ENCODE measurements at regions not wholly inside any gene's neighbourhood (a gene's known extent, or its start where the extent isn't known, plus 50 kb on each side); places are given as distances from the start of the nearest gene placed in this dataset.

DNA sequence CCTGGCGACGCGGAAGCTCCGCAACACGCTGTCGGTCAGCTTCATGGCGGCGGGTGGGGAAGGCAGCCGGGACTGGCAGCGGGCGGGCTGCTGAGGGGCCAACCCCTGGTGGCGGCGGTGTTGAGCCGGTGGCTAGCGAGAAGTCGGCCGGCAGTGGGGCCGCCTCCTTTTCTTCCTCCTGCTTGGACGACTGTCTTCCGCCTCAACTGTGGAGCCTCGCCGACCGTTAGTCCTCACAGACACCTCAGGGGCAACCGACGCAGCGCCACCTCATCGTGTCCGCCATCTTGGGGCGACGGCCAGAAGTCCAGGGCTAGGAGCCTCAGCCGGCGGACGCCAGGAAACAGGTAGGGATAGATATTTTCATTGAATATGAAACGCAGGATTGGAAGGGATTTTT, 875.1 kb downstream of the NSUN3 start:
- TF ChIP-seq, protein P1, sequence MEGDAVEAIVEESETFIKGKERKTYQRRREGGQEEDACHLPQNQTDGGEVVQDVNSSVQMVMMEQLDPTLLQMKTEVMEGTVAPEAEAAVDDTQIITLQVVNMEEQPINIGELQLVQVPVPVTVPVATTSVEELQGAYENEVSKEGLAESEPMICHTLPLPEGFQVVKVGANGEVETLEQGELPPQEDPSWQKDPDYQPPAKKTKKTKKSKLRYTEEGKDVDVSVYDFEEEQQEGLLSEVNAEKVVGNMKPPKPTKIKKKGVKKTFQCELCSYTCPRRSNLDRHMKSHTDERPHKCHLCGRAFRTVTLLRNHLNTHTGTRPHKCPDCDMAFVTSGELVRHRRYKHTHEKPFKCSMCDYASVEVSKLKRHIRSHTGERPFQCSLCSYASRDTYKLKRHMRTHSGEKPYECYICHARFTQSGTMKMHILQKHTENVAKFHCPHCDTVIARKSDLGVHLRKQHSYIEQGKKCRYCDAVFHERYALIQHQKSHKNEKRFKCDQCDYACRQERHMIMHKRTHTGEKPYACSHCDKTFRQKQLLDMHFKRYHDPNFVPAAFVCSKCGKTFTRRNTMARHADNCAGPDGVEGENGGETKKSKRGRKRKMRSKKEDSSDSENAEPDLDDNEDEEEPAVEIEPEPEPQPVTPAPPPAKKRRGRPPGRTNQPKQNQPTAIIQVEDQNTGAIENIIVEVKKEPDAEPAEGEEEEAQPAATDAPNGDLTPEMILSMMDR (IDR thresholded peaks at IDR 0.05; ENCODE audit: borderline replicate concordance, insufficient read depth, low read depth, low read length) = no peak
- no peak overlapping the region for H3K4me3 ChIP-seq (ENCODE audit: low read depth, low read length)

GRCh38 chr3:94946683-94947082, 883.8 kb downstream of the NSUN3 start:
- TF ChIP-seq, protein P1 (IDR thresholded peaks at IDR 0.05; ENCODE audit: borderline replicate concordance, insufficient read depth, low read depth, low read length) = no peak
- H3K4me3 ChIP-seq (ENCODE audit: low read depth, low read length) = no peak overlapping the region

DNA sequence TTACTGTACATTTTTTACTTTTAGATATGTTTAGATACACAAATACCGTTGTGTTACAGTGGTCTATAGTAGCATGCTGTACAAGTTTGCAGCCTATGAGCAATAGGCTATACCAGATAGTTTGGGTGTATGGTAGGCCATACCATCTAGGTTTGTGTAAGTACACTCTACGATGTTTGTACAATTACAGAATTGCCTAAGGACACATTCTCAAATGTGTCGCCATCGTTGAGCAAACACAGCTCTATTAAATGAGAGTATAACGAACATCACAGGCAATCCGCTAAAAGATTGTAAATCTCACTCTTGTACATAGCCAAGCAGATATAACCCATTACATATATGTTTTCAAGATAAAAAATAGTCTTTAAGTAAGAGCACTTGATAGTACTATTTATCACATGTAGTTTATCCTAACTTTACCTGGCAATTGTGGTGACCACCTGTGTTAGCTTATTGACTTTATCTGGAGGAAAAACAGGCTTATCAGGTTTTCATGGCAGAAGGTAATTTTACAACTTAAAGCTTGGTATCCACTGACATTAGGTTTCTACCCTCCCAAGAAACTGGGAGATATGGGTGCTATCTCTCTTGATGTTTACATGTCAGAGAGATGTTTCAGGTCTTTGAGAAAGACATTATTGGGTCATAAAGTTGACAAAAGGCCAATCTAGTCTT, 898.7 kb downstream of the NSUN3 start:
- no peak overlapping the region for H3K4me3 ChIP-seq (ENCODE audit: low read depth, low read length)
- TF ChIP-seq, protein P1 (IDR thresholded peaks at IDR 0.05; ENCODE audit: borderline replicate concordance, insufficient read depth, low read depth, low read length) = no peak

GRCh38 chr3:94965867-94966475, 903.1 kb downstream of the NSUN3 start:
- TF ChIP-seq, protein P1 (IDR thresholded peaks at IDR 0.05; ENCODE audit: borderline replicate concordance, insufficient read depth, low read depth, low read length) = no peak
- no peak overlapping the region for H3K4me3 ChIP-seq (ENCODE audit: low read depth, low read length)

DNA sequence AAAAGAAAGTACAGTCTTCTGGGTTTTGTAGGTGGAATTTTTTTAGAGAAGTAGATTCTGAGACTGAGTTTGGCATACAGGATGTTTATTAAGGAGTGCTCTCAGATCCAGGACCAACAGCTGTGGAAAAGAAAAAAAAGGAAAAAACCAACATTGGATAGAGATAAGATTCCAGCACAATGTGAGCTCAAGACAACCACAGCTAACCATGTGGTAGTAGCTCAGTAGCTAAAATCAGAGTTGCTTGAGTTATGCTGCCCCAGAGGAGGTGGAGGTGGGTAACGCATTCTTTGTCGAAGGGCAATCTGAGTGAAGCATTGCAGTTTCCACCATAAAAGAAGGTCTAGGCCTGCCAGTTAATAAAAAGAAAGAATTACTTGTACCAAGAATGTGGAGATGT, 904.3 kb downstream of the NSUN3 start:
- H3K4me3 ChIP-seq (ENCODE audit: low read depth, low read length) = no peak overlapping the region
- TF ChIP-seq, protein P1 (IDR thresholded peaks at IDR 0.05; ENCODE audit: borderline replicate concordance, insufficient read depth, low read depth, low read length) = no peak

DNA sequence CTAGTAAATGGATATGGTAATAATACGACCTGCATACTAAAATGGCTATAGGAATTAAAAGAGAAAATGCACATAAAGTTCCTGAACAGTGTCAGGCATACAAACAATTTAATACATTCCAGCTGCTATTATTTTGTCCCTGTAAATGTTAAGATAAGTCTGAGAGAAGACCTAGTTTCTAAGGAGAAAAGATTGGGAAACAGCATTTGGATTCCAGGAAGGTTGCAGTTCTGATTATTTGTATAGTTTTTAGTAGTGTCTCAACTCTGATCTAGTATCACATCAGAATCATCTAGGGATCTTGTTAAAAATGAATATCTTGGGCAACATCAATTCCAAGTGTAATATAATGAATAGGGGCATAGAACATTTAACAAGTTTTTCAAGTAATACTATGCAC, 905.7 kb downstream of the NSUN3 start:
- TF ChIP-seq, protein P1 (IDR thresholded peaks at IDR 0.05; ENCODE audit: borderline replicate concordance, insufficient read depth, low read depth, low read length) = no peak
- no peak overlapping the region for H3K4me3 ChIP-seq (ENCODE audit: low read depth, low read length)

- no peak overlapping the region for H3K4me3 ChIP-seq (ENCODE audit: low read depth, low read length)
- TF ChIP-seq, protein P1 (IDR thresholded peaks at IDR 0.05; ENCODE audit: borderline replicate concordance, insufficient read depth, low read depth, low read length) = no peak
Measured at GRCh38 chr3:94972066-94972465, 909.2 kb downstream of the NSUN3 start.

Measured in GM12875 (cell line).